ENCODE measurements at regions not wholly inside any gene's neighbourhood (a gene's known extent, or its start where the extent isn't known, plus 50 kb on each side); places are given as distances from the start of the nearest gene placed in this dataset.

DNA sequence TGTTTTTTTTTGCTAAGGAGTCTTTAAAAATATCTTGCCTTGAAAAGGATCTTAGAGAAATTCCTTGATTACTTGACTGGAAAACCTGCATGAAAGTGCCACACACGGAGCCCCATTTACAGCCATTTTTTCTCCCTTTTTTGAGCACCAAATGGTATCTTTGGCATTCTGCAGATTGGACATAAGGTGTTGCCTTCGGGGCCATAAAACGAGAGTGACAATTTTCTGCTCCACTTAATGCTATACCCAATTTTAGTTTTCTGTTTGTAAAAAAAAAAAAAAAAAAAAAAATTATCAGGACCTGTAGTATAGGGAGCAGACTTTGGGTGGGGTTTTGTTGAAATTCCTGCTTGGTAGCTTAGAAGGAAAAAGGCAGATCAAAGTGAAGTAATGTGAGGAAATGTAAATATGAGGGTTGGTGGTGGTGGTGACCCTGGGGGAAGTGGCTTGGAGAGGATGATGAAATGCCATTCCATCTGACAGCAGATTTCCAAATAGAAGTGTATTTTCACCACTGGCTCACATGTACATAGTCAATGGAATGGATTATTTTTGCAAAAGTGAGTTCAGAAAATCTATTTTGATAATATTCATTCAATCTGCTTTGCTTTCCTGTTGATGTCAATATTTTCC lies 212.1 kb upstream of the SOX4 start:
- no peak for DNase-seq

DNA sequence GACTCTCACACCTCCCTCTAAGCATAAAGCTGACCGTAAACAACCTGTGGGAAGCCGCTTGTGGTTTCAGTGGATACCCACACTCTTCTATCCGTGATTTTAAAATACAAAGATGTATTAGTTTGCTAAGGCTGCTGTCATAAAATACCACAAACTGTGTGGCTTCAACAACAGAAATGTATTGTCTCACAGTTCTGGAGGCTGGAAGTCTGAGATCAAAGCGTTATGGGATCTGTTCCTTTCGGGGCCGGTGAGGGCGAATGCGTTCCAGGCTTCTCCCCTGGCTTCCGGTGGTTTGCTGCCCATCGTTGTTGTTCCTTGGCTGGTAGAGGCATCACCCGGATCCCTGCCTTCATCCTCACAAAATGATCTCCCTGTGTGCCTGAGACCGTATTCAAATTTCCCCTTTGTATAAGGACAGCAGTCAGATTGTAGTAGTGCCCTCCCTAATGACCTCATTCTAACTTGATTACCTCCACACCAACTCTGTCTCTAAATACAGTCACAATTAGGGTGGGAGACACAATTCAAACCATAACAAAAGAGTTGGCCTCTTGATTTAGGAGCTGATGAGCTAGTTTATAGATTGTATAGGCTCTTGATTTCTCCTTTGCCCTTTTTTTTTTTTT lies 210.6 kb upstream of the SOX4 start:
- no peak for DNase-seq

DNA sequence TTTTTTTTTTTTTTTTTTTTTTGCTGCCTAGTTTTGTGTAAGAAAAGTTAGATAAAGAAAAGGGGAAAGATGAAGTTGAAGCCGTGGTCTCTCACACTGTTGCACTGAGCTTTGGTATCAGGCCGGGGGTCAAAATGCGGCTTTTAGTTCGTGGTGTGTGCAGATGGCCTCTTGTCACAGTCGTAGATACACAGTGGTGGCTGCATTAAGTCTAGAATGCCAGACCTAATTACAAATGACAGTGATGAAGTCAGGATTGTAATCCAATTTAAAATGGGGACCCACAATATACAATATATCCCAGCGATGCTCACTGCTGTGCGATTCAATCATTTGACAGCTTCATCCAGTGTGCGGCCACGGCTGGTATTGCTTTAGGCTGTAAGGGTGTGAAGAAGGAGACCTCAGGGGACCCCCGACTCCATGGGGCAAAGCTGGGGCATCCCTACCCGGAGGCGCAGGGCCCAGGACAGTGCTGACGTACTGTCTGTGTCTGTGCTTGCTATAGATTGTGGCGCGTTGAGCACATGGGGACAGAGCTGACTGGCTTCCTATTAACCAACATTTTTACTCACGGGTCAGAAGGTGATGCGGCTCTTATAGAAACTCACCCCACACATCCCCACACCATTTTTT lies 210.0 kb upstream of the SOX4 start:
- DNase-seq: no peak

DNA sequence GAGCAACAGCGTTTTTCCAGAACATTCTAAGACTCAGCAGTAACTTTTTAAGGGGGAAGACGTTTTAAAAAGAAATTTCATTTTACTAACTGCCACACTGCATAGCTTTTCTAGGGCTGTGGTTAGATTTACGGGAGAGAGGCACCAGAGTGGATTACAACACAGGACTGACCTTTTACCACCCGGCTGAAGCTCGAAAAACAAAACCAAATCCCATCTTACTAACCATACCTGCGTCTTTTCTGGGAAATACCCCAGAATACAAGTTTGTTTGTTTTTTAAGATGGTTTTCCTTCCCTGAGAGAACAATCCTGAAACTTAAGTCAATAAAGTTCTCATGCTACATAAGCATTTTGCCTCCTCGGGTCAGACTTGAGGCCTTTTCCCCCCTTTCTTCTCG lies 209.3 kb upstream of the SOX4 start:
- DNase-seq: no peak

DNA sequence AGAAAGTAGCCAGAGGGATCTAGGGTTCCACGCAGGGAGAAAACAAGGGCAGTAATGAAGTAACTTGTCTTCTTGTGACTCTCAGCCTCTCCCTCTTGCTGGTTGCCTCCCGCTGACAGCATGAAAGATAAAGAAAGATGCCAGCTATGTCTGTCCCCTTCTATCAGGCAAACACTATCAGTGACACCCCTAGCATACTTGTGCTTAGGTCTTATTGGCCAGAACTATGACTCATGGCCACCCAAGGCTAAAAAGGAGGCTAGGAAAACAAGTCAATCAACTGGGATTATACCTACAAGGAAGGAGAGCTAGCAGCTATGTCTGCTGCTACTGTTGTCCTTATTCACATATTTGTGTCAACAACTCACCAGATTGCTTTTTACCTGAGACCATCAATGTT lies 206.8 kb upstream of the SOX4 start:
- no peak for DNase-seq

DNA sequence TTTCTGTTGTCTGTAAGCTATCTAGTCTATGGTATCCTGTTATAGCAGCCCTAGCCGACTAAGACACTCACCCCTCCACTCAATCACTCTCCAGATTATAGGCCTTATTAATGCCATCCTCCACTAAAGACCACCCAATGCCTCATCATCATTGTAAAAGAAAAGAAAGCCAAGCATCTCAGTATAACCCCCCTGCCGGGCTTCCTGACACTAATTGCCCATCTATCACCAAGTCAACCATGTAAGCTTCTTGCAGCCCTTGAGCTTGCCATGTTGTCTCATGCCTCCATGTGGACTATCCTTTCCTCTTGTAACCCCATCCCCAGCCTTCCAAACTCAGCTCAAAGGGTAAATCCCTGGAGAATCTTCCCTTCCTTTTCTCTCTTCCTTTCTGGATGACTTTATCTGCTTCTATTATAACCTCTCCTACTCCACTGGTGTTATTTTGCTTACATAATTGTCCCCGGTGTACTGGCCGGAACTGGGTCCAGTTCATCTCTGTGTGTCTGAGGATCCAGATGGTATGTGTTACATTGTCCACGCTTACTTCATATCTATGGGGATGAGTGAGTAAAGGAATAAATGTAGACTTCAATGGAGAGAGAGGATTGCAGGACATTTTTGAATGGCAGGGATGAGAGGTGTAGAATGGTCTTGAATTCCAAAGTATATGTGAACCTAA lies 202.9 kb upstream of the SOX4 start:
- DNase-seq: no peak

DNA sequence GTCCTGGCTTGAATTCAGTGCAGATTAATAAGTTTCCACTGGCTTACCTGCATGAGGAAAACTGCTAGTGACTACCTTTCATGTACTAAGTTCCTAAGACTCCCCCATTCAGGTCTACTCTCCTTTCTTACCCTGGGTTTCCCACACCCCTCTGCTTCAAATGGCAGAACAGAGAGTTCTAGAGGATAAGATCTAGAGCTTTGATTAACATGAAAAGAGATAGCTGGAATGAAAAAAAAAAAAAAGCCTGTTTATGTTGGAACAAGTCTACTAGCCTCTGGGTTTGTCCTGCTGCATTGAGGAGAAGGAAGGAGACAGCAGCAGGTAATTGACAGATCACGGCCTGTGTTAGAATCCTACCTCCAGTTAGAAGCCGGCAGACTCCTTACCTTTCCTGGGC lies 201.4 kb upstream of the SOX4 start:
- no peak for DNase-seq

DNA sequence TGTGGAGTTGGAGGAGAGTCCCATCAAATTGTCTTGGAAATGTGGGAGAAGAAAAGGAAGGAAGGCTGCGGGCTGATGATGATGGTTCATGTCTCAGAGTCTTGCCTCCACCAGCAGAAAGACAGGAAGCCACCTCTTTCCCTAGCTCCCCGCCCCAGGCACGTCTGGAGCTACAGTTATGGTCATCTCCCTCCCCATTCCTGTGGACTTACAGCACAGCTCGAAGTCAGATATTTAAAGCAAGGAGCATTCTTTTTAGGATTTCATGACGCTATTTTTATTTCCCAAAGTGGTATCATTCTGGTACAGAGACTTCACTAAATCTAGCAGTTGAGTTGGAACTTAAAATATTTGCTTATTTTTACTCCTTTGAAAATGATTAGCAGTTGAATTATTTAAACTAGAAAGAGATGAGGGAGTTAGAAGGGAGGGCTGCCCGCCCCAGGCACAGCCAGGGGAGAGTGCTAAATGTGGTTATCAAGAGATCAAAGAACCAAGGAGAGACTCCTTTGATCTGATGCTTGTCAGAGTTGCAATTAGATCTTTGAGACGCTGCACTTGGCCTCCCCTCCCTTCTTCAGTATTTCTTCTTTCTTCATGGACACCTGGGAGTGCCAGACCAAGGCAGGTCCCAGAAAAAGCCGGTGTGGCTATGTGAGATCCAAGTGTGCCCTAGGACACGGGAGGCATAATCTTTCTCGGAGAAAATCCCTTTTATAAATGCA lies 199.9 kb upstream of the SOX4 start:
- DNase-seq: no peak

DNA sequence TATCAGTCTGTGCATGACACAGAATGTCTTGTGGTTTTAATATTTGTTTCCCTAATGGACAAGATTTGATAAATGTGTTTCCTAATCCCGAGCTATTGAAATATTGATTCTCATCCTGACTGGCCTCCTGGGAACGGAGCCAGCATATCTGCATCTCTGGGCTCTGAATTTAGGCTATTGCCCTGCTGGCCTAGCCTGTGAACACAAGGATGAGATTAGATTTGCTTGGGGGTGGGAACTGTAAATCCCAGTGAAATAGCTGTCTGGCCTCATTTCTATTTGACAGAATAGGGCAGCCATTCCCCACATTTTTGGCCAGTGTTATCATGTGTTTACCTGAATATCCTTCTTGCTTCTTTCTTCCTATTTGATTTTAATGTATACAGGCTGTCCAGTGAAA lies 198.4 kb upstream of the SOX4 start:
- DNase-seq: no peak

DNA sequence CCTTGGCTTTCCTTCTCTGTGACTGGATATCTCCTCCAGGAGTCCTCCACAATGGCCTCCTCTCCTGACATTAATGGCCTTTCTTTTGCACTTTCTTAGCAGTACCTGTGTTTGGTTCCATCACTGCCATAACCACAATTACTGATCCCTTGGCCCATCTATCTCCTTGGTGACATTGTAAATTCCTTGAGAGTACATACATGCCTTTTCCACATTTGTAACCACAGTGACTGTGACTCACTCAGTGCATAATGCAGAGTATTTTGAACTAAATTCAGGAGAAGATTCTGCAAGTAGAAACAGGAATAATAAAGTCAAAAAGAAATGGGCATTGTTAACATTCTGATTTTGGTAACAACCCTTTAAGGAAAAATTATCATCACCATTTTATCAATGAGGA lies 197.2 kb upstream of the SOX4 start:
- DNase-seq: no peak

DNA sequence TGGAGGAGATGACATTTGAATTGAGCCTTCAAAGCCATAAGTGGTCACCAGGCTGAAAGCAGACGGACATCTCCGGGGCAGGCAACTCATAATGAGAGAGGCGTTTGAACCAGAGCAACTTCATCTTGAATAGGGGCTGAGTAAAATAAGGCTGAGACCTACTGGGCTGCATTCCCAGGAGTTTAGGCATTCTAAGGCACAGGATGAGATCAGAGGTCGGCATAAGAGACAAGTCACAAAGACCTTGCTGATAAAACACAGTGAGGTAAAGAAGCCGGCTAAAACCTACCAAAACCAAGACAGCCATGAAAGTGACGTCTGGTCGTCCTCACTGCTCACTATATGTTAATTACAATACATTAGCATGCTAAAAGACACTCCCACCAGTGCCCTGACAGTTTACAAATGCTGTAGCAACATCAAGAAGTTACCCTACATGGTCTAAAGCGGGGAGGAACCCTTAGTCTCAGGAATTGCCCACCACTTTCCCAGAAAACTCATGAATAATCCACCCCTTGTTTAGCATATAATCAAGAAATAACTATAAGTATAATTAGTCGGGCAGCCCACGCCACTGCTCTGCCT lies 194.7 kb upstream of the SOX4 start:
- no peak for DNase-seq

DNA sequence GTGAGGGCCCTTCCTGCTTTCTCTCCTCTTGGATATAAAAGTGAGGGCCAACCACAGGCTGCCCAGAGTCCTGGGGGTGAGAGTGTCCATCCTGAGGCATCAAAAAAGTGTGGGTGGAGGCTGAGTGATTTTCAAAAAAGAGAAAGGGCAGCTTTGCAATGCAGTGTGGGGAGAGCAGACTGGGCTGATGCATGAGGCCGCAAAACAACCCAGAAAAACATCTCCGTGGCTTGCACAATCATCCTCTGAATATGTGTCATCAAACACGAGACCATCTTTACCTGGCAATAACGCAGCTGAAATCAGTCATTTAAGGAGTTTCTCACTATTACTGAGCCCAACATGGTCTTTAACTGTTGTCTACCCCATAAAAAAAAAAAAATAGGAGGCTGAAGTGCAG lies 191.2 kb upstream of the SOX4 start:
- no peak for DNase-seq

DNA sequence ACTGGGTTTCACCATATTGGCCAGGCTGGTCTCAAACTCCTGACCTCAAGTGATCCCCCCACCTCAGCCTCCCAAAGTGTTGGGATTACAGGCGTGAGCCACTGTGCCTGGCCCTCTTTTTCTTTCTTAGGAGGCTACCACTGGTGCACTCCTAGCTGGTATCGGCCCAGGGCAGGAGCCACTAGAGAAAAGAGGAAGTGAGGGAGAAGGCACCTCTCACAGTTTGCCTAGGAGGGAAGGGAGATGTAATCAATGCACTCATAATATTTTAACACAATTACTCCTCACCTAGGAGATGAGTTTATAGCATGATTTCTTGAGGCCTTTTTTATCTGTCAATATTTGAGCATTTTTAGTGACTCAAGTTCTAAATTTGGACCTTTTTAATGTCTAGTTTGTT lies 189.0 kb upstream of the SOX4 start:
- DNase-seq: no peak

DNA sequence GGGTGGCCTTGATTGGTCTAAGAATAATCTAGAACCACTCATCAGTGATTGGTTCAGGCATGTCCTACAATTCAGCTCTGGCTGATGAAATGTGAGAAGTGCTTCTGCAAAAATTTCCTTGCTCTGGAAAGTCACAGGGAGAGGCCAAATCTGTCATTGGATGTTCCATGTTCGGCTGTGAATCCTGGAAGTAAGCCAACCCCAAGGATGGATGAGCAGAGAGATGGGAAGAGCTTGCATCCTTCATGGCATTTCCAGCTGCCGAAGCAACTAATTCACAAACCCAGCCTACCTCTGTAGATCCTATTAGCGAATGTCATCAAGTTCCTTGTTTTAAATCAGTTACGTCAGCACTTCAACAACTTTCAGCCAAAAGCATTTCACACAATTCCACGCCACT lies 187.2 kb upstream of the SOX4 start:
- no peak for DNase-seq

DNA sequence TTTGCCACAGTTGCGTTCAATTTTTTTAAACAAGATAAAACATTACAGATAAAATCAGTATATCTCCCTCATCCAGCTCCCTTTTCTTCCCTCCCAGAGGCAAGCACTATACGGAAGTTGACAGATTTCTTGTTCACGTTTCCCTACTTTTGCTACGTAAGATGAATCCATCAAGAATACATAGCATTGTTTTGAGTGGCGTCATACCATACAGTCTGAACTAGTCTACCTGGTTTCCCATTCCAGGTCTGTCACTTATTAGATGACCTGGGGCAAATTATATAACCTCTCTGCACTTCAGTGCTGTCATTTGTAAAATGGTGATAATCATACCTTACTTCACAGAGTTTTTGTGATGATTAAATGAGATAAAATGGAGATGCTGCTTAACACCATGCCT lies 184.3 kb upstream of the SOX4 start:
- DNase-seq: no peak

DNA sequence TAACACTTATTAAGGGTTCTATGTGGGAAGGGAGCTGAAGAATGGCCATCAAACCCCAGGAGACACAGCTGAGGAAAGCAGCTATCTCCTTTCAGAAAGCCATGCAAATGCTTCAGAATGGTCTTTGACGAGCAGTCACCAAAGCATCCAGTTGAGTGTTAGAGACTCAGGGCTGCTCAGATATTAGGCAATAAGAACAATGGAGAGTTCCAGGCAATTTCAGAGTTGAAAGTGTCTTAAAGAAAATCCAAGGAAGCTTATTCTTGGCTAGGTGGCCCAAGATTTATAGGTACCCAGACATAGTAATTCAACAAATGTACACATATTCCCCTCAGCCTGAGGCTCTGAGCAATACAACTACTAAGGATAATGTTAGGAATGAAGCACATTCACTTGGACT lies 180.1 kb upstream of the SOX4 start:
- DNase-seq: no peak

DNA sequence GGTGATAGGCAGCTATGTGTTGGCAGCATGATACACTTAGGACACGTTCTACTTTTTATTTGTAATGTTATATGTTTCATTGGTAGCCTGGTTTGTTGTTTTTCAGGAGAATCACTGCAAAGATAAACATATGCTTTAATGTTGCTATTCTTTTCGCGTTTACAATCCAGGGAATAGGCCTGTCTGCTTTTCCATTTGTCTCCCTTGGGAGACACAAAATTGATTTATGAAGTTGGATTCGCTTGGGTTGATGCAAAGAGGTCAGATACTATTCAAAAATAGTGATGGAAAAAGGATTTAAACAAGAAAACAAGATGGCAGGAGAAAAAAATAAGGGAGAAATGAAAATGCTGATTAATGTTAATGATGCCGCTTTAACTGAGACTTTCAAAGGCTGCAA lies 179.5 kb upstream of the SOX4 start:
- no peak for DNase-seq

DNA sequence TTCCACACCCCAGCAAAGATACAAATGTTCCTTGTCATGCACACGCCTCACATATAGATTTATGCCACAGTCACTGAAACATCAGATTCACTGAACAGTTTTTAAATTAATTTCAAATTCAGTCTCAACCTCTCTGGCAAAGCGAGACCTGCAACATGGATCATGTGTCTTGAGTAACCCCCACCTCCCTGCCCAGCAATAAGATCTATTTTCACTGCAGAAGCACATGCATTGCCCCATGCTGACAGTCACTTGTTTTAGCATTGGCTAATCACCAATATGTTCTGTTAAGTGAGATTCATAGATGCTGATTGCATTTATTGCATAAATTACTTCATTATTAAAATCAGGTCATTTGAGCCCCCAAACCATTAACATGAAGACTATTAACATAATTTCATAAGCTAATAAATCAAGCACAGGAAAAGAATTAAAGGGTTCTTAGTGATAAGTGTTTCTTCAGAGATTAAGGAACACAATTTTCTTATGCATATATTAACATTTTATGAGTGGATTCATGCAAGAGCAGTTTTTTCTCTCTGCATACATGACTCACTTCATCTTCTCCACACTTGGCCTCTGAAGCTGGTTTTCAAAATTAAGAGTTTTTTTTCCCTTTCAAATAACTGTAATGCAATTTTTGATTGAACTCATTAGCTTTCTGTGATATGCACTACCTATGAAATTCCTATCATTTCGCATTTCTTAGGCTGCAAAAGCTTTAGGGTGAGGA lies 173.2 kb upstream of the SOX4 start:
- DNase-seq: no peak

DNA sequence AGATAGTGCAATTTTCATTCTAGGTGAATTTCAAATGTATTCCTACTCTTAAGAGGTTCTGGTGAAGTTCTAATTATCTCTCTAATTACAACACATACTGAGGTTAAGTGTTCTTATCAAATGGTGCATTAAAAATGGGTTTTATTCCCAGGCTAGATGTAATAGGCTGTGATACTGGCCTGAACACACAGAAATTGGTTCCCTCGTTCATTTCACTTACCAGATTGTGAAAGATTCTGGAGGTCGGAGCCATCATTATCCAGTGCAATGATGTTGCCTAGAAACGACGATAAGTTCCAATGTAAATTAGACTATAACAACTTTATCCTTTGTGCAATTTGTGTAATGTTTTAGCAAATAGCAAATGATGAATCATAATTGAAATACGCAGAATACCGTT lies 172.6 kb upstream of the SOX4 start:
- DNase-seq: no peak

DNA sequence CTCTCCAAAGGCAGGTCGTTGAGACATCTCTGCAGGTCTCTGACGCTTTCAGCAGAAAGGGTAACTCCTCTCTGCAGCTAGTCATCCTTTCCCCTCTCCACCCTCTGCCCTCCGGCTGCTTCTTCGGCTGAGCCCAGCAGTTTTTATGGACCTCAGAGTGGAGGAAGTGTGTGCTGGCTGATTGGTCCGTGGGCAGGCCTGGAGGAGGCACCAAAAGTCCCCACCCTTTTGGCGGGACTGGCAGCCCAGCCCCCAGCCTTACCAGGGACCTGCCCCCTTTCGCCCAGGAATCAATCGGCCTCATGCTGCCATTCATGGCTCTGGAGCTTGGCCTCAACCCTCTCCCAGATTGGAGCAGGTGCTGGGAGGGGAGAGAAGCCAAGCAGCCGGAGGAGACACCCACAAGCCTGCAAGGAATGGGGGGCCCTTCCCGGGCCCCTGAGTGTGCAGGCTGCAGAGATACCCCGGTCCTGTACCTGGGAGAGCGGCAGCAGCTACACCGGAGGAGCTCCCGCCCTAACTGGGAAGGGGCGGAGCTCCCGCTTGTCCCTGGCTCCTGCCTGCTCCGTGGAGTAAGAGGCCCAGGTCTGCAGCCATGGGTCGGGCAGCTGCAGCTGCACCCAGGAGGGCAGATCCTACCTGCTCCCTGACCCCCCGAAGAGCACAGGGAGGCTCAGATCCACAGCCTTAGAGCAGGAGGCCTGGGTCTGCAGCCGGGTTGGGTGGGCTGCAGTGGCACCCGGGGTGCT lies 170.3 kb upstream of the SOX4 start:
- DNase-seq: no peak

DNA sequence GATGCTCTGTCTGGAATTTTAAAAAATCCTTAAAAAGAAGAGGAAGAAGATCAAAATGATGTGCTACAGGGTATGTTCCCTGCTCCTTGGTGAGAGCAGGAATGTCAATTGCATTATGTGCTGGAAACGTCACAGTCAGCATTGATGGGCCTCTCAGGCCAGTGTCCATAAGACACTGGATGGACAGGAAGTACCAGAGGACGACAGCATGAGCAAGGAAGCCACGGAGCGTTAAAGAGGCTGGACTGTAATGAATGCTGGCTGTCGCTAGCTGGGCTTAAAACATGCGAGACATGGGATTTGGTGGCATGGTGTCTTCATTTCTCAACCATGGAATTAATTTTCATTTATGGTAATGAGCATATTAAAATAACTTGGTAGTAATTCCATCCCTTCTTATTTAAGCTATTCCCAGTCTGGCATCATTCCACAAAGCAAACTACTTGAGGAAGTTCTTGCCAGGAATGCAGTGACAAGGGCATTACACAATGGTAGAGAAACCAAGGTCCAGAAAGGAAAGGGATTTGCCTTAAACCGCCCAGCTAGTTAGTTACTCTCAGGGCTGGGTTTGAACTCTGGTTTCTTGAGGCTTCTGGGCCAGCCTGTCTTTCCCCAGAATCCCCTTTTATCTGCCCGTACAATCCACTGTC lies 166.6 kb upstream of the SOX4 start:
- no peak for DNase-seq
